Endometrium (tissue), 2 donors: ENCODE measurements at regions not wholly inside any gene's neighbourhood (a gene's known extent, or its start where the extent isn't known, plus 50 kb on each side); places are given as distances from the start of the nearest gene placed in this dataset.
"Not testable (repeated sequence)": the region's sequence is repeated elsewhere in the genome, so short reads cannot be mapped to it uniquely, and the experiment has no call there.

Experiments
- FAIRE-seq: peaks from 2 replicates; lab custom pipeline; 2012; peaks lifted over from hg19 to GRCh38; lab: Jason Lieb, UNC
- donor health status: control.
- donor health status: control.

- no peak for FAIRE-seq
Measured at GRCh38 chr9:74016004-74016403, 481.1 kb upstream of the RORB start.

- no peak for FAIRE-seq
Measured at GRCh38 chr9:74025402-74025925, 471.7 kb upstream of the RORB start.

DNA sequence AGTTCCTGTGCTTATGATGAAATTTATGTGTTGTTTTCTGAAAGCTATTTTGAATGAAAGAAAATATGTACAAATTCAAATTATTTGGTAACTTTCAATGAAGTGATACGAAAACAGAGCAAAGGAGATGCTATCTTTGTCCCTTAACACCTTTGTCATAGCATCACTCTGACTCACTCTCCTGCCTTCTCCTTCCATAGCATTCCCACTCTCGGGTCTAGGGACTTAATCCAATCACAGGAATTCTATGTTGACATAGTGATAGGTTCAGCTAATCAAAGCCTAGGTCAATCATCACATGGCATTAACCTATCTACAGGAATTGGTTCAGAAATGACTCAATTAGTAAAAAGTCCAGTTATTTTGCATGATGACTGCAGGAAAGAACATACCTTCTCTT lies 464.7 kb upstream of the RORB start:
- FAIRE-seq = no peak

DNA sequence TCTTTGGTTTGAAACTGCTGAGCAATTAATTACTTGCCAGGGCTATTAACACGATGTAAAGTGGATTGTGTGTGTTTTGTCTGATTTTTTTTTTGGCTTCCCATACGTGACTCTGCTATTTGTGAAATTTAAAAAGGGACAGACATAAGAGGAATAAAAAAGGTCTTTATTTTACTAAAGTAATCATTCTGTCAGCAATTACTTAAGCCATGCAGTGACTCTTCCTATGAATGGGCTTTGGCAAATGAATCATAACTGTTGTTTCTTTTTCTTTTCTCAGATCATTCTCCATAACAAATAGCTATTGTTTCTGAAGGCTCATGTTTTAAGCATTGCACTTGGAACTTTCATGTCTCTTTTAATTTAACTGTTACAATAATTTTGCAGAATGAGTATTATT lies 461.3 kb upstream of the RORB start:
- no peak for FAIRE-seq

DNA sequence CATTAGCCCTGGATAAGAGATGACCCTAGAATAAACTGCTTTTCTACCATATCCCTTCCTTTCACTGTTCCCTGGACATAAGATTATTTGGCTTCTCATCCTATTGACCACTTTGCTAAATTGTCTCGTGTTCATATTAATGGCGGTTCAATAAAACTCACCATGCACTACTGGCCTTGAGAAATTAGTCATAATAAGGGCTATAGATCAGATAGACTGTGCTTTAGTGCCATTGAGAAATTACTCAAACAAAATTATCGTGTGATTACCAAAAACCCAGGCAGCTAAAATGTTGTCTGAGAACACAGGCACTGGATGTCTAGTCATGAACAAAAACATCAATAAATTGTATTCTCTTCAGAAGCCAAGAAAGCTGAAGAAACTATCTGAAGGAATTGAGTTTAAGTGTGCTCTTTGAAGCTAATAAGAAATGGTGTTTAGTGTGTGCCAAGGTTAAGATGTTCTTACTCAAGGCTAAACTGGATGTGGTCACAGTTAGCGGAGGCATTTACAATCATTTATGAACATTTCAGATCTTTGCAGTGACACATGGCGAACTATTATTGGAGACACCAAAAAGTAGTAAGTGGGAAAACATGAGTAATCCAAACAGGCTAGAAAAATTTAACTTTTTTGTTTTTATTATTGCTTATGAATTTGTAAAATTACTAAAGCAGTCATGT lies 460.4 kb upstream of the RORB start:
- FAIRE-seq = no peak

DNA sequence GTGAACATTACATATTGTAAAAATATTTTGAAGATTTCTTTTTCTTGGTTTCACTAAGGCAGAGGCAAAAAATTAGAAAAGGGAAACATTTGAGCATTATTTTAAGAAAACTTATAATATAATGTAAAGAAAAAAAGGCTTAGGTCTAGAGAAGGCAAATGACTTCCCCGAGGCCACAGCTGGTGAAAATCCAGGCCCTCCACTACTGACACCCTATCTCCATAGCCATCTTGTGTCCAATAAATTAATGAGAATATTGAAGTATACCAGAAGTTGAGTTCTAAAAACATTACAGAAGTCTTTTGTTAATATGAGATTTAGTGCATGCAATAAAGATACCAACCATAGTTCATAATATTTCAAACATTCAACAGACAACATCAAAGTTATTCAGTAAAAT lies 459.9 kb upstream of the RORB start:
- FAIRE-seq = no peak

DNA sequence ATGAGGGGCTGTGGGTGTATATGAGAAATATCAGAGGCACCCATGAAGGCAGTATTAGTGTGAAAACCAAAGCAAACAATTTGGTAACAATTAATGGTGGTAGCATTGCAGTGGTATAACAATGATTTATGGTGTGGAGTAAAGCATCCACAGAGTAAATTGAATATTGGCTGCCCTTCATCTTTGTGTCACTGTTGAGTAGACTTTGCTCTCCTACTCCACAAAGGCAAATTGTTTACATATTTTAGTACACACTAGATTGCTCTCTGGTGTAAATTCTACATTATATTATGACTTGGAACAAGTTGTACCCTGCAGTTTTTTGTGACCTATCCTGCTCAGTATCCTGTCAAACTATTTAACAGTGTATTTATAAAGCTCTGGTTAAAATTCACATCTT lies 455.5 kb upstream of the RORB start:
- FAIRE-seq = no peak

DNA sequence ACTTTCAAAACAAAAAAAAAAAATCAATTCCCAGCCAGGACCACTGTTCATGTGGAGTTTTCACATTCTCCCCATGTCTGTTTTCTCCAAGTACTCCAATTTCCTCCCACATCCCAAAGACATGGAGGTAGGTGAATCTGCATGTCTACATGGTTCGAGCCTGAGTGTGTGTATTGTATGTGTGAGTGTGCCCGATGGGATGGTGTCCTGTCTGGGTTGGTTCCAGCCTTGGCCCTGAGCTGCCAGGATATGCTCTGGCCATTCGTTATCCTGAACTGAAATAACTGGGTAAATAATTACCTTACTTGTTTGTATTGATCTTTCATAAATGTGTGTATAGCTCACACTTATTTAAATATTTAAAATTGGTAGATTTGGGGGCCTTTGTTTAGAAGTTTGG lies 452.3 kb upstream of the RORB start:
- no peak for FAIRE-seq

GRCh38 chr9:74056023-74056422 lies 441.1 kb upstream of the RORB start:
- no peak for FAIRE-seq

DNA sequence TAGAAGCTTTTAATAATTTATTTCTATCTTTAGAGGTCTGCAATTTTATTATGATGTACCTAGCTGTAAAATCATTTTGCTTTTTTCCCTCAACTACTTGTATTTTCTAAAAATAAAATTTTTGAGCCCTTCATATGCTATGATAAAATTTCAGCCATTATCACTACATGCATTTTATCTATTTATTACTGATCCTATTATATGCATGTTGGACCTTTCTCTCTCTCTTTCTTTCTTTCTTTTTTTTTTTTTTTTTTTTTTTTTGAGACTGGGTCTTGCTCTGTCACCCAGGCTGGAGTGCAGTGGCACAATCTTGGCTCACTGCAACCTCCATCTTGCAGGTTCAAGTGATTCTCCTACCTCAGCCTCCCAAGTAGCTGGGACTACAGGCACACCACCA lies 440.1 kb upstream of the RORB start:
- not testable (repeated sequence) for FAIRE-seq

DNA sequence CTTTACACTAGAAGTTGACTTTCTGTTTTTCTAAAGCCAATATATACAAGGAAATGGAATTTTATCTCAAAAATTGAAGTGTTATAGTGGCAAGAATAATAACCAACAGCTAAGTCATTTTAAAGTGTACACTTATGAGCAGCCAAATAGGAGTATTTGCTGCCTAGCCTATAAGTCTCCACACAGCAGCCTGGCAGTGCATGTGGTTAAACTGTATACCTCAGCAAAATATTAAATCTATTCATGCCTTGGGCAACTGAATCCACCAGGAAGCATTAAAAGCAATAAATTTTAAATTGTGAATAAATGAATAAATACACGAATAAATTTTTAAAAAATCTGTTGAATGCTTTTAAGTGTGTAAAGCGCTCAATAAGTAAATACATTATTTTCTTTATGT lies 432.4 kb upstream of the RORB start:
- FAIRE-seq = no peak

GRCh38 chr9:74066128-74066527 lies 431.0 kb upstream of the RORB start:
- no peak for FAIRE-seq

DNA sequence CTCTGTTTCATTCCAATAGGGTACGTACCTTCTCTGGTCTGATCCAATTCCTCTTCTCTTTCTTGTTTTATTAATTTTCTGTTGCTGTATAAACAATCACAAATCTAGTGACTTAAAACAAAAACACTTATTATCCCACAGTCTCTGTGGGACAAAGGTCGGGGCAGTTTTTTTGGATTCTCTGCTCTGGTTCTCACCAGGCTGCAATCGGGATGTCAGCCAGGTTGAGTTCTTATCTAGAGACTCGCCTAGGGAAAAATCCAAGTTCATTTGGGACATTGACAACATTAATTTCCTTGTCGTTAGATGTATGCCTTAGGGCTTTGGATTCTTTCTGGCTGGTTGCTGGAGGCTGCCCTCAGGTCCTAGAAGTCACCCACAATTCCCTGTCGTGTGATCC lies 430.5 kb upstream of the RORB start:
- no peak for FAIRE-seq

GRCh38 chr9:74071502-74071901 lies 425.6 kb upstream of the RORB start:
- FAIRE-seq = no peak

DNA sequence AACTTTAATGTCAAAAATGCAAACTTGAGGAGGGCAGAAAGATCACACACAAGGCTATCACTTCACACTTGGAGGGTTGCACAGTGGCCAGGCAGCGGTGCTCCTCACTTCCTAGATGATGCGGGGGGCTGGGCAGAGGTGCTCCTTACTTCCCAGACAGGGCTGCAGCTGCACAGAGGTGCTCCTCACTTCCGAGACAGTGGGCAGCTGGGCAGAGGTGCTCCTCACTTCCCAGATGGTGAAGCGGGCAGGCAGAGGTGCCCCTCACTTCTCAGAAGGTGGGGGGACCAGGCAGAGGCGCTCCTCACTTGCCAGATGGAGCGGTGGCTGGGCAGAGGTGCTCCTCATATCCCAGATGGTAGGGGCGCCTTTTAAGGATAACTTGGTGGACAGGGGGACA lies 423.2 kb upstream of the RORB start:
- FAIRE-seq = no peak

DNA sequence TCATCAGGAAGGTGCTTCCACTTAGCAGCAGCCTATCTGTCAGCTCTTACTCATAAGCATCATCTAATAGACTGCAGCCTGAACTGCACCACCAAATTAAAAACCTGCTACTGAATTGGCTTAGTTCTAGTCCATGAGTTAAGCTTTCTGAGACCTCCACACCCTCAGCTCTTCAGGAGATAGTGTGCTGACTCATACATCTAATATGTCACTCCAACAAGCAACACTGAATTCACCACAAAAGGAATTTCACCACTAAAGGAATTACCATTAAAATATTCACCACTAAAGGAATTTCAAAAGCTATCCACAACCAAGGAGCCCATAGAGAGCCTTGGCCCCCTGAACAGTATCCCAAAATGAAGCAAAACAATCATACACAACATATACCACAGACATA lies 418.5 kb upstream of the RORB start:
- FAIRE-seq = no peak

DNA sequence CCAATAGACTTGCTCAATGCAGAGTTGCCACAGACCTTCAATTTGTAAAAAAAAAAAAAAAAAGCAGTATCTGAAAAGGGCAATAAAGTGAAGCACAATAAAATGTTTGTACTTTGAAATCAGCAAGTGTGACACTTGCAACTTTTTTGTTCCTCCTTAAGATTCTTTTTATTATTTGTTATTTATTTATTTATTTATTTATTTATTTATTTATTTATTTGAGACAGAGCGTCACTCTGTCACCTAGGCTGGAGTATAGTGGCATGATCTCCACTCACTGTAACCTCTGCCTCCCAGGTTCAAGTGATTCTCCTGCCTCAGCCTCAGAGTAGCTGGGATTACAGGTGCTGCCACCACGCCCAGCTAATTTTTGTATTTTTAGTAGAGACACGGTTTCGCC lies 416.5 kb upstream of the RORB start:
- not testable (repeated sequence) for FAIRE-seq

DNA sequence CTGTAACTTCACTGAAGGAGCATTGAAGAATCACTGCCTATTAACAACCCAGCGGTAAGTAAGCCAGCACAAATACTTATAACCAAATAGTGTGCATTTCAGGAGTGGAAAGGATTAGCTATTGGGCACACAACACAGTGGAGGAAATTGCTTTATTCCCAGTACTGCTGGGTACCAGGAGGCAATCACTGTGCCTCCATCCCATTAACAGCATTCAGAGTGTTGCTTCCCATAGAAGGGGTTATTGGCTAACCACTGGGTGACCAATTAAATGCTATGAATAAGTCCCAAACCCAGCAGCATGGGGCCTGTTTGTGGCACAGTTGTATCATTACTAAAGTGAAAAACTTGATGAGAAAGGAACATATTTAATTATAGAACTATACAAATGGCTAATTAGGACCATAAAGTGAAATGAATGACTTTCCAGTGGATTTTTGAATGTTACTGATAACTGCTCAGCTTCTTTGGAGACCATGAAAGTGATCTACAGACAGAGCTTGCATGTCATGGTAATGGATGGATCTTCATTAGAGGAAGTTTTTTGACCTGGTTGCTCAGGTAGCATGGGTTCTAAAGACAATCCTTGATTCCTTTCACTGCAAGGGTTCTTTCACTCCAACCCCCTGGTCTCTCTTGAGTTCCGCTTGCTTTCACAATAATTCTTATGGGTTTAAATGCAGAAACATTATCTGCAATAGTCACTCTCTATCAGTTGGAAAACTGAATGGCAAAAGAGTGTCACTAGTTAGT lies 413.3 kb upstream of the RORB start:
- no peak for FAIRE-seq

DNA sequence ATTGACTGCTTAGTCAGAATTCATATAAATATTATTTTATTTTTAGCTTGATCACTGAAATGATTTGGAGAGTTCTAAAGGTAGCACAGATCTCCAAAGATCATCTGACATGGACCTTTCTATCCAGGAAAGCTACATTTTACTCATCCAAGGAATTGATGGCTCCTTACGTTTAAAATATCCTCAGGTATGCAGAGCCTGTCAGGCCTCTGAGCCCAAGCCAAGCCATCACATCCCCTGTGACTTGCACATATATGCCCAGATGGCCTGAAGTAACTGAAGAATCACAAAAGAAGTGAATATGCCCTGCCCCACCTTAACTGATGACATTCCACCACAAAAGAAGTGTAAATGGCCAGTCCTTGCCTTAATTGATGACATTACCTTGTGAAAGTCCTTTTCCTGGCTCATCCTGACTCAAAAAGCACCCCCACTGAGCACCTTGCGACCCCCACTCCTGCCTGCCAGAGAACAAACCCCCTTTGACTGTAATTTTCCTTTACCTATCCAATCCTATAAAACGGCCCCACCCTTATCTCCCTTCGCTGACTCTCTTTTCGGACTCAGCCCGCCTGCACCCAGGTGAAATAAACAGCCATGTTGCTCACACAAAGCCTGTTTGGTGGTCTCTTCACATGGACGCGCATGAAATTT lies 411.6 kb upstream of the RORB start:
- not testable (repeated sequence) for FAIRE-seq

GRCh38 chr9:74090921-74091320 lies 406.2 kb upstream of the RORB start:
- not testable (repeated sequence) for FAIRE-seq

DNA sequence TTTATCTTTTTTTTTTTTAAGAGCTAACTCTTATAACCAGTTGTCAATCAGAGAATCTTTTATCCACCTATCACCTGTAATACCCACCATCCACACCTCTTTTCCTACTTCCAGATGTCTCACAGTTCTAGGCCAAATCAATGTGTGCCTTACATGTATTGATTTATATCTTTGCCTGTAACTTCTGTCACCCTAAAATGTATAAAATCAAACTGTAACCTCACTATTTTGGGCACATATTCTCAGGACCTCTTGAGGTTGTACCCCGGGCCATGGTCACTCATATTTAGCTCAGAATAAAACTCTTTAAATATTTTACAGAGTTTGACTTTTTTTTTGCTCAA lies 404.7 kb upstream of the RORB start:
- no peak for FAIRE-seq

DNA sequence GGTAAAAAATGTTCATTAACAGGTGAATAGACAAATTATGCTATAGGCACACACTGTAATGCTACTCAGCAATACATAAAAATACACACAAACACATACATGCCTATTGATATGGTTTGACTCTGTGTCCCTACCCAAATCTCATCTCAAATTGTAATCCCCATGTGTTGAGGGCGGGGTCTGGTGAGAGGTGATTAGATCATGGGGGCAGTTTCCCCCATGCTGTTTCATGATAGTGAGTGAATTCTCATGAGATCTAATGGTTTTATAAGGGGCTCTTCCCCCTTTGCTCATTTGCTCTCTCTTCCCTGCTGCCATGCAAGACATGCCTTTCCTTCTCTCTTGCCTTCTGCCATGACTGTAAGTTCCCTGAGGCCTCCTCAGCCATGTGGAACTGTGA lies 403.1 kb upstream of the RORB start:
- not testable (repeated sequence) for FAIRE-seq

- FAIRE-seq = no peak
Measured at GRCh38 chr9:74094766-74095165, 402.4 kb upstream of the RORB start.
